HEK293 (cell line): ENCODE measurements at regions not wholly inside any gene's neighbourhood (a gene's known extent, or its start where the extent isn't known, plus 50 kb on each side); places are given as distances from the start of the nearest gene placed in this dataset.

Experiments
- CTCF ChIA-PET: fragments of 350-600 bp; formaldehyde crosslinking; extraction: SDS; loops from one replicate; lab custom pipeline; 2021; ENCODE audit warnings: antibody characterized with exemption; lab: Yijun Ruan, JAX
- POLR2A ChIA-PET: fragments of 300-600 bp; formaldehyde crosslinking; extraction: SDS; loops from one replicate; lab custom pipeline; 2020; ENCODE audit warnings: antibody characterized with exemption, inconsistent platforms; lab: Yijun Ruan, JAX
- H3K27ac ChIP-seq: fragments of 200-500 bp; sonication (Bioruptor generic); 2 replicates; pipeline ENCODE4 v1.5.1; 2014; ENCODE audit warnings: low read depth, low read length, control low read depth, inconsistent platforms; ENCODE audit errors: extremely low read depth
- H3K36me3 ChIP-seq, 2 experiments: fragments of 200-500 bp in 1 of 2; sonication (Bioruptor generic) in 1 of 2; 1 replicate in 1 of 2; 2 replicates in 1 of 2; pipeline ENCODE4 v1.5.1; 2014 to 2017; ENCODE audit warnings: inconsistent platforms in 2 of 2, low read length in 2 of 2; ENCODE audit not compliant: control insufficient read depth in 2 of 2, insufficient read depth in 1 of 2
- H3K4me1 ChIP-seq: fragments of 200-500 bp; sonication (Bioruptor generic); 2 replicates; pipeline ENCODE4 v1.5.1; 2014; ENCODE audit warnings: mild to moderate bottlenecking, low read length, inconsistent platforms; ENCODE audit not compliant: control insufficient read depth, insufficient read depth
- H3K4me3 ChIP-seq: 2 replicates; pipeline ENCODE4 v1.5.1; 2011; ENCODE audit warnings: low read depth, mild to moderate bottlenecking, control low read depth, low read length, moderate library complexity
- H3K9me3 ChIP-seq: fragments of 200-500 bp; sonication (Bioruptor generic); 2 replicates; pipeline ENCODE4 v1.5.1; 2014; ENCODE audit warnings: low read depth, low read length, inconsistent platforms; ENCODE audit not compliant: control insufficient read depth, insufficient read depth
- ATF2 ChIP-seq: fragments of 450-650 bp; formaldehyde crosslinking; IDR thresholded peaks from 2 replicates; pipeline ENCODE4 v1.5.1; 2016; ENCODE audit warnings: missing biosample characterization, missing genetic modification characterization, low read depth
- GFI1B ChIP-seq: fragments of 450-650 bp; formaldehyde crosslinking; IDR thresholded peaks from 2 replicates; pipeline ENCODE4 v1.5.1; 2016; ENCODE audit warnings: missing biosample characterization, missing genetic modification characterization
- GLIS1 ChIP-seq: fragments of 450-650 bp; formaldehyde crosslinking; IDR thresholded peaks from 2 replicates; pipeline ENCODE4 v1.5.1; 2016; ENCODE audit warnings: missing biosample characterization, missing genetic modification characterization
- GLIS2 ChIP-seq: fragments of 450-650 bp; formaldehyde crosslinking; IDR thresholded peaks from 2 replicates; pipeline ENCODE4 v1.5.1; 2016; ENCODE audit warnings: missing biosample characterization, missing genetic modification characterization
- KLF1 ChIP-seq: fragments of 450-650 bp; formaldehyde crosslinking; IDR thresholded peaks from 2 replicates; pipeline ENCODE4 v1.5.1; 2016; ENCODE audit warnings: missing biosample characterization, missing genetic modification characterization
- KLF9 ChIP-seq: fragments of 450-650 bp; formaldehyde crosslinking; IDR thresholded peaks from 2 replicates; pipeline ENCODE4 v1.5.1; 2016; ENCODE audit warnings: missing biosample characterization, missing genetic modification characterization, low read depth
- PRDM1 ChIP-seq: fragments of 450-650 bp; formaldehyde crosslinking; IDR thresholded peaks from 2 replicates; pipeline ENCODE4; 2016; ENCODE audit warnings: missing biosample characterization, missing genetic modification characterization
- SCRT1 ChIP-seq: fragments of 450-650 bp; formaldehyde crosslinking; IDR thresholded peaks from 2 replicates; pipeline ENCODE4 v1.5.1; 2016; ENCODE audit warnings: missing biosample characterization, missing genetic modification characterization, borderline replicate concordance
- ZBTB1 ChIP-seq: fragments of 450-650 bp; formaldehyde crosslinking; IDR thresholded peaks from 2 replicates; pipeline ENCODE4 v1.5.1; 2016; ENCODE audit warnings: missing biosample characterization, missing genetic modification characterization
- ZEB2 ChIP-seq: fragments of 450-650 bp; formaldehyde crosslinking; IDR thresholded peaks from 2 replicates; pipeline ENCODE4 v1.5.1; 2016; ENCODE audit warnings: missing biosample characterization, missing genetic modification characterization
- ZNF10 ChIP-seq: fragments of 450-650 bp; formaldehyde crosslinking; IDR thresholded peaks from 2 replicates; pipeline ENCODE4 v1.5.1; 2017; ENCODE audit warnings: missing biosample characterization, missing genetic modification characterization
- ZNF19 ChIP-seq: fragments of 450-650 bp; formaldehyde crosslinking; IDR thresholded peaks from 2 replicates; pipeline ENCODE4; 2016; ENCODE audit warnings: missing biosample characterization, missing genetic modification characterization, low read depth
- ZNF223 ChIP-seq: fragments of 450-650 bp; formaldehyde crosslinking; IDR thresholded peaks from 2 replicates; pipeline ENCODE4 v1.5.1; 2016; ENCODE audit warnings: missing biosample characterization, missing genetic modification characterization
- ZNF24 ChIP-seq: fragments of 450-650 bp; formaldehyde crosslinking; IDR thresholded peaks from 2 replicates; pipeline ENCODE4 v1.5.1; 2016; ENCODE audit warnings: missing biosample characterization, missing genetic modification characterization
- ZNF280D ChIP-seq: fragments of 450-650 bp; formaldehyde crosslinking; IDR thresholded peaks from 2 replicates; pipeline ENCODE4 v1.5.1; 2016; ENCODE audit warnings: missing biosample characterization, missing genetic modification characterization
- ZNF324 ChIP-seq: fragments of 450-650 bp; formaldehyde crosslinking; IDR thresholded peaks from 2 replicates; pipeline ENCODE4 v1.5.1; 2016; ENCODE audit warnings: missing biosample characterization, missing genetic modification characterization
- ZNF433 ChIP-seq: fragments of 450-650 bp; formaldehyde crosslinking; IDR thresholded peaks from 2 replicates; pipeline ENCODE4 v1.5.1; 2016; ENCODE audit warnings: missing biosample characterization, missing genetic modification characterization, low read depth
- ZNF513 ChIP-seq: fragments of 450-650 bp; IDR thresholded peaks from 2 replicates; pipeline ENCODE4 v1.5.1; 2018; ENCODE audit warnings: missing biosample characterization, missing genetic modification characterization
- ZNF530 ChIP-seq: fragments of 450-650 bp; formaldehyde crosslinking; IDR thresholded peaks from 2 replicates; pipeline ENCODE4 v1.5.1; 2016; ENCODE audit warnings: low read depth, missing biosample characterization, missing genetic modification characterization
- ZNF560 ChIP-seq: fragments of 450-650 bp; formaldehyde crosslinking; IDR thresholded peaks from 2 replicates; pipeline ENCODE4 v1.5.1; 2017; ENCODE audit warnings: missing biosample characterization, missing genetic modification characterization, borderline replicate concordance
- ZNF561 ChIP-seq: fragments of 450-650 bp; IDR thresholded peaks from 2 replicates; pipeline ENCODE4 v1.5.1; 2018; ENCODE audit warnings: missing biosample characterization, missing genetic modification characterization, borderline replicate concordance
- ZNF664 ChIP-seq: fragments of 450-650 bp; formaldehyde crosslinking; IDR thresholded peaks from 2 replicates; pipeline ENCODE4 v1.5.1; 2016; ENCODE audit warnings: missing biosample characterization, missing genetic modification characterization
- ZNF677 ChIP-seq: fragments of 450-650 bp; IDR thresholded peaks from 2 replicates; pipeline ENCODE4 v1.5.0; 2018; ENCODE audit warnings: missing biosample characterization, mild to moderate bottlenecking, missing genetic modification characterization, moderate library complexity
- ZNF707 ChIP-seq: fragments of 450-650 bp; formaldehyde crosslinking; IDR thresholded peaks from 2 replicates; pipeline ENCODE4 v1.5.1; 2016; ENCODE audit warnings: missing biosample characterization, missing genetic modification characterization
- ZNF791 ChIP-seq: fragments of 450-650 bp; formaldehyde crosslinking; IDR thresholded peaks from 2 replicates; pipeline ENCODE4 v1.5.1; 2016; ENCODE audit warnings: missing biosample characterization, missing genetic modification characterization

- Histone ChIP-seq H3K27ac (no peak overlapping the region), H3K9me3 (no peaks in the 10 kb centered on the region), H3K36me3 (no peaks in the 10 kb centered on the region), H3K4me3 (no peak overlapping the region), H3K4me1 (no peaks in the 10 kb centered on the region)
- CTCF ChIA-PET: interaction anchor here (0.6 kb wide), 1 partner anchor 229 kb away, joined by 3 read pairs; no protein-coding TSS in a partner anchor
- POLR2A ChIA-PET: no interaction called here
- TF ChIP-seq ZNF280D (tag by site-specific recombination): no peak
- no peak for TF ChIP-seq SCRT1 (tag by site-specific recombination)
- no peak for TF ChIP-seq ZNF530 (tag by site-specific recombination)
- no peak for TF ChIP-seq ZNF561 (tag by site-specific recombination)
- no peak for TF ChIP-seq ZBTB1
- no peak for TF ChIP-seq PRDM1 (tag by site-specific recombination)
- TF ChIP-seq ZNF10 (tag by site-specific recombination): no peak
- no peak for TF ChIP-seq ZNF433 (tag by site-specific recombination)
- TF ChIP-seq ZNF677 (tag by site-specific recombination): no peak
- TF ChIP-seq KLF1 (tag by site-specific recombination): no peak
- no peak for TF ChIP-seq ZEB2 (tag by site-specific recombination)
- TF ChIP-seq ZNF324 (tag by site-specific recombination): no peak
- TF ChIP-seq ZNF791: no peak
- no peak for TF ChIP-seq GLIS2 (tag by site-specific recombination)
Observed at GRCh38 chr2:60317844-60318243, 235.6 kb downstream of the BCL11A start.

- H3K27ac ChIP-seq: no peak overlapping the region
- POLR2A ChIA-PET: no interaction called here
- TF ChIP-seq ZNF513 (tag by site-specific recombination) (no peak), ZNF664 (no peak), ZNF707 (no peak), ZNF24 (tag by site-specific recombination) (no peak), GFI1B (no peak), ATF2 (no peak), GLIS1 (no peak), ZNF223 (tag by site-specific recombination) (no peak), ZNF560 (tag by site-specific recombination) (no peak), ZNF19 (tag by site-specific recombination) (no peak), KLF9 (tag by site-specific recombination) (no peak)
- no peaks in the 10 kb centered on the region for H3K9me3 ChIP-seq
- H3K36me3 ChIP-seq: no peaks in the 10 kb centered on the region
- H3K4me1 ChIP-seq: no peaks in the 10 kb centered on the region
- H3K4me3 ChIP-seq: no peak overlapping the region
- CTCF ChIA-PET: no interaction called here
Observed at GRCh38 chr2:60317034-60317386, 236.4 kb downstream of the BCL11A start.
